ENCODE measurements at regions not wholly inside any gene's neighbourhood (a gene's known extent, or its start where the extent isn't known, plus 50 kb on each side); places are given as distances from the start of the nearest gene placed in this dataset.

DNA sequence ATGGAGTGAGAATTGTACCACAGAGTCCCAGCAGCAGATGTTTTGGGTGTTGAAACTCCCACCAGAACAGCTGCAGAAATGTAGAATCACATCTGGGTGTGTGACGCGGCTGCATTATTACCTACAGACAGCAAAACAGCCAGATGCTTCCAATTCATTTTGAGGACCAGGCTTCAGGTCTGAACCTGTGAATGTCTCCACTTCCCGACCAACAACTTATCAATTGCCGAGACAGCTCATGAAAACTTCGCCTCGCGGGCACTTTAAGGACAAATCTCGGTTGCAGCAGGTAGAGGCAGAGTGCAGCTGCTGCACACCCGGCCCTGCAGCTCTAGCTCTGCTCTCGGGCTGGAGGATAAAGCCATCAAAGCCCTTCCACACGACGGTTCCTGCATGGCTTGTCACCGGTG, 202.0 kb downstream of the HRH4 start:
- TF ChIP-seq POLR2AphosphoS5 (IDR thresholded peaks at IDR 0.05) = no peak
- no peak for TF ChIP-seq CTCF (IDR thresholded peaks at IDR 0.05)

All from suprapubic skin (tissue), 3 donors.